HG02610 (cell line): ENCODE measurements at regions not wholly inside any gene's neighbourhood (a gene's known extent, or its start where the extent isn't known, plus 50 kb on each side); places are given as distances from the start of the nearest gene placed in this dataset.

Source experiments
- ATAC-seq: cut with Tn5 transposase; IDR thresholded peaks from one replicate; pipeline ENCODE4 v1.9.1; 2021; ENCODE audit warnings: mild to moderate bottlenecking, moderate library complexity; ENCODE audit not compliant: unreplicated experiment

DNA sequence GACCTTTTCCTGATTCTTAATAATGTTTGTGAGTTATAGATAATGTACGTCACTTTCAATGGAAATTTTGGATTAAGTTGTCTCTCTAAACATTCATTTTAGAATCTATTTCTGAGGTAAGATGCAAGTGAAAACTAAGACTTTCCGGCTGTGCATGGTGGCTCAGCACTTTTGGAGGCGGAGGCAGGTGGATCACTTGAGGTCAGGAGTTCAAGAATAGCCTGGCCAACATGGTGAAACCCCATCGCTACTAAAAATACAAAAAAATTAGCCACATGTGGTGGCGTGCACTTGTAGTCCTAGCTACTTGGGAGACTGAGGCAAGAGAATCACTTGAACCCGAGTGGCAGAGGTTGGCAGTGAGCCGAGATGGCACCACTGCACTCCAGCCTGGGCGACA, 524.6 kb upstream of the SLIT2 start:
- ATAC-seq: no peak

DNA sequence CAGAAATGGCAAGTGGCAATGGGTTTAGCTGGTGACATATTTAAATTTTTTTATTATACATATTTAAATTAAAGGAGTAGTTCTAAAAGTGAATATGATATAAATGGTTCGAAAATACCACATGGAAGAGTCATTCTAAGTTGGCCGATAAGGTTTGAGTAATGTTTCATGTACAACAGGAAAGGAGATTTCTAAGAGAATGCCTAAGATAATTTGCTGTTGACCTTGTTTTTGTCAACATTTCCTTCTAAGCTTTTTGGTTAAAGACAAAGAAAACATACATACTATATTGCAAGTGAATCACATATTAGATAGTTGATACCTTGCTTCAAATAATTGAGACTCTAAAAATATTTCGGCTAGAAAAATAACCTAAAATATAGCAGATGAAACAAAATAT, 526.6 kb upstream of the SLIT2 start:
- no peak for ATAC-seq

DNA sequence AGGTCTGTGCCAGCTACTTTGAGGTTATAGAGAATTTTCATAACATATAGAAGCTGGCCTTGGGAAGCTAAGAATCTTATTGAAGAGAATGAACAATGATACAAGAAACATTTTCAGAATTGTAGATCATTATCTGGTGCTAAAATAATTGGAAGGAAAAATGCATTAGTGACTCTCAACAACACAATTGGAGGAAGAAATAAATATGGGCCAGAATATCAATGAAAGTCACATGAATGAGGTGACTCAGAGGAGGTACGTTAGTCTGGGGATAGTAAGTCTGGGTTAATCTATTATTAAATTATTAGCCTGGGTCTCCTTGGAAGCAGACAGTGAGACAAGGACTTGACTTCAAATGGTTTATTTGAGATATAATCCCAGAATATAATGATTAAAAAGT, 529.3 kb upstream of the SLIT2 start:
- ATAC-seq: no peak

DNA sequence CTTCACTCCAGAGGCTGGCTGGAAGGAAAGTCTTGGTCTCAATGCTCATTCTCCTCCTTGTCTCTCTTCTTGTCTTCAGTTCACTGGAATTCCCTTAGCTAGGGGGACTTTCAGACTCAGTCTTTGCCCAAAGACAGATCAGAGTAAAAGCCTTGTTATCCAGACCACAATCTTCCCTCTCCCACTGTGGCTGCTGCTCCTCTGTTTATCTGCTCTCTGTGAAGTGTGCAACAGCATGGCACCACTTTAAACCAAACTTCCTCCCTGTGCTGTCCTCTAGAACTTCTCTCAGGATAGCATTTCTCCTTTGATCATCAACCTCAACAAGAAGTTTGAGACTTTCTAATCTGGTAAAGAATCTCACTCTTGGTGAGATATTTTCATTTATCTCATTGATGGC, 530.1 kb upstream of the SLIT2 start:
- no peak for ATAC-seq

DNA sequence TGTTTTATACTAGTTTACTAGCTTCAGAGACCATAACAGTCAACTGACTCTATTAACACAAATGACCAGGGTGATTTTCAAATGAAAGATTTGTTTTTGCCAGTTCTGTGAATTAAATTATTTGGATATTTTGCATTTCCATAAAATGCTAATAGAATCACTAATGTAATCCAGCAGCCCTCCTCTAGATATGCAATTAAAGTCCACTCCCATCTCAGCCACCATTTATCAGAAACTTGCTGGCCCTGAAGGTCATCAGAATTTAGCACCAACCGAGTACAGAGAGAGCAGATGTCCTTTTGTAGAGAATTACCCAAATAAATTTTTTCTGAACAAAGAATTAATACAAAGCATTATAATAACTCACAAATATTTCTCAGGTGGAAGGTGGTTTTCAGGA, 531.1 kb upstream of the SLIT2 start:
- no peak for ATAC-seq

DNA sequence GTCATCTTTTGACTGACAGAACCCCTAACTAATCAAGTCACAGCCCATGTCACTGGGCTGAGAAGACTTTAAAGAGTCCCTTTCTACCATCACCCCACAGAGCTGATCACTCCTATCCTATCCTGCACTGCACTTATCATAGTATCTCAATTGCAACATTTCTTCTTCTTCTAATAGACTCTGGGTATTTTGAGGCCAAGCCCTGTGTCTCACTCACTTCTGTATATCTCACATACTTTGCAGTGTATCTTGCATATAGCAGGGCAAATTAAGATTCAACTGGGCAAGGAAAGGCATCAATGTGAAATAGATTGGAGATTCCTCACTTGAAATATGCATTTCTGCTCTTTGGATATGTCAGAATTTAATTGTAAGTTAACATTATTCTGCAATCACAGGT, 531.5 kb upstream of the SLIT2 start:
- no peak for ATAC-seq

DNA sequence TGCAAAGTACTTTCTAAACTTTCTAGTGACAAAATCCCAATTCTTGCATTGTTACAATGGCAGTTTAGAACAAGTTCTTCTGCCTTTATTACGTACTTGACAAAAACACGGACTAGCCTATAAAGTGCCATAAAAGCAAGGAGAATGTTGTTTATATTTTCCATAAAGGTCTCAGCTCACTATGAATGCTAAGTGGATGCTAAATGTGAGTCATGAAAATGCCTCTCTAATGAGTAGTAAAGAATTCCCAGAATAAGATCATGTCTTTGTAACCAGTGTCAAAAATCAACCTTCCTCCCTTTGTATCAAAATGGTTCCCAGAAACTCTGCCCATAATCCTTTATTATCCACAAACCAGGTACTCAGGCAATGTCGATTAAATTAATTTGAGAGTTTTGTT, 539.8 kb upstream of the SLIT2 start:
- ATAC-seq: no peak

DNA sequence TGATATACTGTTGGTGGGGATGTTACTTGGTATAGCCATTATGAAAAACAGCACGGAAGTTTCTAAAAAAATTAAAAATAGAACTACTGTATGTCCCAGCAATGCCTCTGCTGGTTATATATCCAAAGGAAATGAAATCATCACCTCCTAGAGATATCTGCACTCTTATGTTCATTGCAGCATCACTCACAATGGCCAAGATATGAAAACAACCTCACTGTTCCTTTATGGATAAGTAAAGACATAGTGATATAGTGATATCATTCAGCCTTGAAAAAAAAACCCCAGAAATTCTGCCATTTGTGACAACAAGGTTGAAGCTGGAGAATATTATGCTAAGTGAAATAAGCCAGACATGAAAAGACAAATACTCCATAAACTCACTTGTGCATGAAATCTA, 543.8 kb upstream of the SLIT2 start:
- ATAC-seq: no peak

DNA sequence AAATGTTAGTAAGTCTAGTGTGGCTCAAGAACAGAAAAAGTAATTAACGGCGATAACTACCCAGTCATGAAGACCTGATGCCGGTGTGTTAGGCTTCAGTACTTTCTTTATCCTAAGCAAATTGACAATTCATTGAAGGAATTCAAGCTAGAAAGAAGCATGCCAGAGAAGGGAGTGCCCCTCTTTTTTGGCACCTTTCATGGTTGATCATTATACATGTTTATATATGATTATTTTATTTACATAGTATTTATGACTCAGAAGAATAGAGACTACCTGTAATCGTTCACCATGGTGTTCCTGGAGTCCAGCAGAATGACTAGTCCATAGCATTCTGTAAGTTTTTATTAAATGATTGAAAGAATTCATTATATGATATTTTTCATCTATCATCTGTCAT, 548.3 kb upstream of the SLIT2 start:
- ATAC-seq: no peak

DNA sequence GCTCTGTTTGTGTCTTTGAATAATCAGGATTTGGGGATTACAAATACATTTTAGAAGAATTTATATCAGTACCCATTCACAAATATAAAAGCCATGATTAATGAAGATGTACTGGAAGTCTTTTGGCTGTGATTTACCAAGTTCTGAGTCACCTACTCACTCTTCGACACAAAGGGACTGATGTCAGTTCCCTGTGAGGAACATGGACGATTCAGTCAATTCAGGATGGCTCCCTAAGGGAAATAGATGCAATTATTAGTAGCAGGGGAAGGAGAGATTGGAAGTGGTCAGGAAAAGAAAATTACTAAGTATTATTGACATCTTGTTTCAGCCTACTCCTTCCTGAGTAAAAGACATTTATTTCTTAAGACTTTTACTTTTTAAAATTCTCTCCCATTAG, 550.7 kb upstream of the SLIT2 start:
- no peak for ATAC-seq

DNA sequence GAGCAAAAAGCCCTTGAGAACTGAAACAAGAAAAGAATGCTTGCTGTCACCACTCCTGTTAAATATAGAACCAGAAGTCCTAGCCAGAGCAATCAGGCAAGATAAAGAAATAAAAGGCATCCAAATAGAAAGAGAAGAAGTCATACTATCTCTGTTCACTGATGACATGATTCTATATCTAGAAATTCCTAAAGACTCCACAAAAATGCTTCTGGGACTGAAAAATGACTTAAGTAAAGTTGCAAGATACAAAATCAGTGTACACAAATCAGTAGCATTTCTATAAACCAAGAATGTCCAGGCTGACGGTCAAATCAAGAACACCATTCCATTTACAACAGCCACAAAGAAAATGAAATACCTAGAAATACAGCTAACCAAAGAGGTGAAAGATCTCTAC, 552.7 kb upstream of the SLIT2 start:
- ATAC-seq: no peak

DNA sequence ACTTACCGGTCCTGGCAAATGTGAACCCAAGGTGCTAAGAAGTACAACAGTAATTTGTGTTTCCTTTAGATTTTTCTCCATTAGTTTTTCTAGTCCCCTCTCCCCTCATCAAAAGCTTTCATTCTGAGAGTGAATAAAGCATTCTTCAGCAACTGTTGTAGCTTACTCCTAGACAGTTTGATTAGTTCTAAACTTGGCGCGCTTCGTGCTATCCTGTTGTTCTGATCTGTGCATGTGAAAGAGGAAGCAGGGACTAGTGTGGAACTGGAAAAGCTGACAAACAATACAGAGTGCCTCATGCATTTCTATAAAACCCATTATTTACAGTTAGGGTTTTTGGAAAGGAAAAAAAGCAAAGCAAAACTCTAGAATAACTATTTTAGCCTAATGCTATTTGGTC, 556.9 kb upstream of the SLIT2 start:
- no peak for ATAC-seq

DNA sequence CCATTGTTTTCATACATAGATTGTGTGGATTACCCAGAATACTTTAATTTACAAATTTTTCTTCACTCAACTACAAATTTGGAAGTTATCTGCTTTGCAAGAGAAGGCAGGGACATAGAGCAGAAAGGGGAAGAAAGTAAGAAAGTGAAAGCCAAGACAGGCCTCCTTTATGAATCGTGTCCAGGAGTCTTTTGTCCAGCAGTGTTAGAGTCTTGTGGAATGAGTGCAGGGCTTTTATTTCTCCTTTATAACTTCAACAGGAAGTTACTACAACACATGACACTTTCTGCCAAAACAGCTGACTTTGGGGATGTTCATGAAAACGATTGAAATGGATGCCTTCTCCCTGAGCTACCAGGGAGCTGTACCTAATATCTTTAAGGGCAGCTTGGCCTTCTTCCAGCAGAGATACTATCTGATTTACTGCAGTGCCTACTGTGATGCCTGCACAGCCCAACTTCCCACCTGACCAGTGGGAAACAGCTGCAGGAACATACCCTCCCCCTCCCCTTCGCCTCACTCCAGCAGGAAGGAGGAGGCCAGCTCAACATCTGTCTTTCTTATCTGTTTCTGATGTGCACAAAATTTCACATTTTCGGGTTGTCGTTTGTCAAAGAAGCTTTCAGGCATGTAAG, 557.7 kb upstream of the SLIT2 start:
- no peak for ATAC-seq

DNA sequence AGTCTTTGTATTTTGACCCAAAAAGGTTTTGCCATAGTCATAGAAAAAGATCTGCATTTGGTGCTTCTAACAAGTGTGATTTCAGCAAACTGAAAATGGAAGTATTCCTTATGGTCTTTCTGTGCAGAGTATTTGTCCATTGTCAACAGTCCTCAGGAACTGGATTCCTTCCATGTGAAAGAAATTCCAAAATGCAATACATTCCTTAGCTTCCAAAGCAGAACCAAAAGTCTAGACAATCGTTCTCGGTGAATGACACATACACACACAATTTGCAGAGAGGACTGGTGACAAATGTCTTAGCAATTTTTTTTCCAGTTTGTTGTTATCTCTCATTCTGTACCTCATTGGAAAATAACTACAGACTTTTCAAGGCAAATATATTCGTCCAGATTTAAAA, 562.2 kb upstream of the SLIT2 start:
- ATAC-seq: no peak

DNA sequence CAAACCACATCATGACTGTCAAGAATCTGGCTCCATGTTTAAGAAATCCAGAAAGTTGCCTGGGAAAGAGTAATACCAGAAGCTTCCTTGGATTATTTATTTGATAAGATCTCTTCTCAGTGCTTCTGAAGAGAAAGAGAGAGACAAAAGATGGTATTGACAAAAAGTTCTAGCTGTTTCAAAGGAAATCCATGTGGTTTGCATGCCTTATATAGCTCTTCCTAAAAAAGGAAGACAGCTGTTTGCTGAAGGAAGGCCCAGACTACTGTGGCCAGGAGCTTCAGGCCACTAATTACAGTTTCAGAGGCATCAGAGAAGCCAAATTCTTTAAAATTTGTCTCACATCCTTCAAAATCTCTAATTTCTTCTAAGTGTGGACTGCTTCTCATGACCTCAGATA, 565.2 kb upstream of the SLIT2 start:
- no peak for ATAC-seq

DNA sequence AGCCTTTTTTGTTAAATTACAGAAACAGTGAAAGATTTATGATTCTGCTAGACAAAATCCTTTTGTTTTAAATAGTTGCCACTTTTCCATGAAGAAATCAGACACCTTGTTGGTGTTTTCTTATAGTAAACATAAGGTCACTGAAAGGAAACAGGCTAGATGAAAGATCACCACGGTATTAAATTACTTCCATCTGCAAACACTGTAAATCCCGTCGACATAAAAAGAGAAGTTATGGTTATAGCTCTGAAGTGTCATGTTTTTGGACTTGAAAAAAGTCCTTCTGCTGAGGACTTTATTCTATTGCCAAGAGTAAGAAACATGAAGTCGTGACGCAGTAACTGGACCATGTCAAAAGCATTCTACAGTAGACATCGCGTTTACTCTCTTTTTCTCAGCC, 567.6 kb upstream of the SLIT2 start:
- no peak for ATAC-seq

DNA sequence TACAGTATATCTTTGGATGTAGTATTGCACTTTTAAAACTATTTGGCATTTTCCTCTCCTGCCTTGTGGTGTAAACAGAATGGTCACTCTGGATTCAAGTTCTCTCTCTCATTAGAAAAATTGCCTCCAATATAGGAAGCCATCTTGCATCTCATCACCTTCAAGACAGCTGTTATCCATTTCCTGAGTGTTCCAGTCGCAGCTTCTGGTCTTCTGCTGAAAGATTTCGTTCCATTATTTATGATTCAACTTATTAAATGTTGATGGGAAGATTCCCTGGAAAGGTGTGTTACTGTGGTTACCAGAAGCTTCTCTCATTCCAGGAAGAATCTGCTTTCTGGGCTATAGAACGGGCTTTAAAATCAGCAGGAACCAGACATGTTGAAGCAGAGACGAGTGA, 568.3 kb upstream of the SLIT2 start:
- ATAC-seq: no peak

DNA sequence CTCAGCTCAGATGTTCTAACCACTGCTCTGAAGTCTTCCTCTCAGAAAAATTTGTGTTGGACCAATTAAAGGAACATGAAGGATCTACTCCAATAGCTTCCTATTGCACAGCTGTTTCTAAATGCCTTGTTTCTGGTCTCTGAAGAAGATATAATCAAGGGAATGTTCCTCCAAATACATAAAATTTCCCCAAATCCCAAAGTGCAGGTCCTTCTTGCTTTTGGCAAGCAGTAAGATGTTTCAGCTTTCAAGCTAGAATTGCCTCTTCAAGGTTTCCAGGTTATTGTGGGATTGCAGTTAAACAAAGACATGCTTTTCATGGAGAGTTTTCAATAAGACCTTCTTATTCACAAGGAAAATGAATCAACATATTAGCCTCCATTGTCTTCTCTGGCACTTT, 574.5 kb upstream of the SLIT2 start:
- ATAC-seq: no peak

DNA sequence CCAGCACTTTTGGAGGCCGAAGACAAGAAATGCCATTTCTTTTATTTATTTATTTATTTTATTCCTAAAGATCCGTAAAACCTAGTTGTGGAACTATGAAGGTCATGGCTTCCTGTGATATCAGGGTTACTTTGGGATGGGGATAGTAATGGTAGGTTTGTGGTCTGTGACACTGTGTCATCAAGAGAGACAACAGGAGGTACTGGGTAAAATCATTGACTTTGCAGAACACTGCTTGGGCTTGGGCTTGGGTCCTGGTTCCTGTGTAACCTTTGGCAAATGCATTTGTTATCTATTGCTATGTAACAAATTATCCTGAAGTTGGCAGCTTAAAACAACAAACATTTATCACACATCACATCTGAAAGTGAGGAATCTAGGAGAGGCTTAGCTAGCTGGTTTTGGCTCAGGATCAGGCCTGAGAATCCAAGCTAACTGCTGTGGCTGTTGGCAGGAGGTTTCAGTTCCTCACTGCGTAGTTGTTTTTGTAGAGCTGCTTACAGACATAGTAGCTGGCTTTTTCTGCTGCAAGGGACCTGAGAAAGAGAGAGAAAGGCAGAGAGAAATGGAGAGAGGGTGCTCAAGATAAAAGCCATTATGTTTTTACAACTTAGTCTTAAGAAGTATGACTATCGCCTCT, 576.4 kb upstream of the SLIT2 start:
- no peak for ATAC-seq

DNA sequence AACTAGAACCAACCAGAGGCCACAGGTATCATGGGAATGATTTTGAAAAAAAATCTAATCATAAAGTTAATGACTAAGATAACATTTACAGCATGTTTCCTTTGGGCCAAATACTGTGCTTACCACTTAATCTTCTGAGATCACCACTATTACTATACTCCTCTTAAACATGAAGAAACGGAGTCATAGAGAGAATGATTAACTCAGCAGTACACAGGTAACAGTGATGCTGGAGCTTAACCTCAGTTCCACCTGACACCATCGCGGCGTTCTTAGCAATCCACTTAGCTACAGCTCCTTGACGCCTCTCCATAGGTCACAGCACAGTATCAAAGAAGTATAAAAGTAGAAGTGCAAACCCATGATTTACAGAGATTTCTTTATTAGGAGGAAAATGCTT, 592.6 kb upstream of the SLIT2 start:
- ATAC-seq: no peak

DNA sequence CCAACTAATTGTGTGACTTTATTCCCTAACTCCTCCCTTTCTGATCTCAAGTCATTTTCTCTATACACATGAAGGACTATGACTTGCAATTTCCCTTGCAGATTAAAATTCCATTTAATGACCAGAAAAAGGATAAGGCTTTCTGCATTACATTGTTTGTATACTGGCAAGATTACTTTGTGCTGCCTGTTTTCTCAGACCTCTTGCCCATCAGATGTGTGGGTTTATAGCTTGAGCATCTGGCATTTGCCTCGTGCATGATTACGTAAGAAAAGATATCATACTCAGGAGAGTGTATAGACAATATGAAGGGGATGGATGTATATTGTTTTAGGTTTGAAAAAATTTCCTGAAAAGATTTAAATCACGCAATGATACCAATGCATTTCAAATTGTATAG, 593.8 kb upstream of the SLIT2 start:
- ATAC-seq: no peak

DNA sequence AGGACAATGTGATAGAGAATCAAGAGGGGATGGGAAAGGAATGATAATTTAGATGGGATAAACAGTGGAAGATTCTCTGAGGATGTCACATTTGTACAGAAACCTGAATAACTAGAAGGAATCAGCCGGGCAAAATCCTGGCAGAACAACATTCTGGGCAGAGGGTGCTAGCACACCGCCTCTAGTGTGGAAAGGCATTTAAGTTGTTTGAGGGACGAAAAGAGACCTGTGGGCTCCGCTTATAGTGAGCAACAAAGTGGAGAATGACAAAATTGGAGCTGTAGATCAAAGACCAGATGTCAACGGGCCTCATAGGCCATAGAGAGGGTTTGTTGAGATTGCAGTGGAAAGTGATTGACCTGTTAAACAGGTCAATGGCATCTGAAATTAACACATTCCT, 596.0 kb upstream of the SLIT2 start:
- ATAC-seq: no peak
